Loucy (cell line): ENCODE measurements at regions not wholly inside any gene's neighbourhood (a gene's known extent, or its start where the extent isn't known, plus 50 kb on each side); places are given as distances from the start of the nearest gene placed in this dataset.

Experiments
- H2AFZ ChIP-seq: fragments of 200-600 bp; sonication (generic); 2 replicates; pipeline ENCODE4 v1.6.0; 2016; ENCODE audit warnings: antibody characterized with exemption, mild to moderate bottlenecking, low read length, moderate library complexity
- H3F3A ChIP-seq: fragments of 200-600 bp; 2 replicates; pipeline ENCODE4 v1.6.0; 2016; ENCODE audit warnings: antibody characterized with exemption, low read depth, mild to moderate bottlenecking
- H3K27me3 ChIP-seq: fragments of 200-600 bp; sonication (generic); 2 replicates; pipeline ENCODE4 v1.6.1; 2014; ENCODE audit warnings: low read length, mild to moderate bottlenecking; ENCODE audit not compliant: insufficient read depth, poor library complexity, severe bottlenecking
- H3K36me3 ChIP-seq: fragments of 200-600 bp; sonication (generic); 2 replicates; pipeline ENCODE4 v1.6.1; 2016; ENCODE audit warnings: low read length; ENCODE audit not compliant: insufficient read depth
- H3K4me1 ChIP-seq: fragments of 200-600 bp; sonication (generic); 2 replicates; pipeline ENCODE4 v1.5.1; 2014; ENCODE audit warnings: low read length, mild to moderate bottlenecking; ENCODE audit not compliant: insufficient read depth, poor library complexity, severe bottlenecking
- H3K4me2 ChIP-seq: fragments of 200-600 bp; sonication (generic); 2 replicates; pipeline ENCODE4 v1.6.0; 2014; ENCODE audit warnings: antibody characterized with exemption, low read length, low read depth, mild to moderate bottlenecking; ENCODE audit not compliant: poor library complexity, severe bottlenecking
- H3K4me3 ChIP-seq: fragments of 200-600 bp; sonication (generic); 2 replicates; pipeline ENCODE4 v1.5.1; 2014; ENCODE audit warnings: low read length, mild to moderate bottlenecking, mixed read lengths; ENCODE audit not compliant: poor library complexity, severe bottlenecking
- H3K79me2 ChIP-seq: fragments of 200-600 bp; sonication (generic); 2 replicates; pipeline ENCODE4 v1.6.1; 2014; ENCODE audit warnings: low read length; ENCODE audit not compliant: insufficient read depth
- H3K9ac ChIP-seq: fragments of 200-600 bp; sonication (generic); 2 replicates; pipeline ENCODE4 v1.6.0; 2014; ENCODE audit warnings: mild to moderate bottlenecking, low read depth, low read length, moderate library complexity; ENCODE audit not compliant: poor library complexity, severe bottlenecking
- H3K9me2 ChIP-seq: fragments of 200-600 bp; sonication (generic); replicated peaks from 2 replicates; pipeline ENCODE4 v1.6.1; 2016; ENCODE audit warnings: low read depth, low read length, mixed read lengths
- H3K9me3 ChIP-seq: fragments of 200-600 bp; sonication (generic); 2 replicates; pipeline ENCODE4 v1.6.1; 2014; ENCODE audit warnings: mild to moderate bottlenecking, antibody characterized with exemption, low read length, low read depth; ENCODE audit not compliant: insufficient read depth
- H4K20me1 ChIP-seq: fragments of 200-600 bp; sonication (generic); 2 replicates; pipeline ENCODE4 v1.6.0; 2014; ENCODE audit warnings: antibody characterized with exemption, low read length, mild to moderate bottlenecking; ENCODE audit not compliant: insufficient read depth, poor library complexity, severe bottlenecking
- EZH2phosphoT487 ChIP-seq: fragments of 200-600 bp; IDR thresholded peaks from 2 replicates; pipeline ENCODE4 v1.6.1; 2018; ENCODE audit warnings: antibody characterized with exemption, mild to moderate bottlenecking, moderate library complexity, borderline replicate concordance
- TF ChIP-seq, protein P1 (sequence below): fragments of 200-600 bp; sonication (generic); conservative IDR thresholded peaks from 2 replicates; pipeline ENCODE4 v1.5.1; 2014; ENCODE audit warnings: mild to moderate bottlenecking, antibody characterized with exemption, low read length

DNA sequence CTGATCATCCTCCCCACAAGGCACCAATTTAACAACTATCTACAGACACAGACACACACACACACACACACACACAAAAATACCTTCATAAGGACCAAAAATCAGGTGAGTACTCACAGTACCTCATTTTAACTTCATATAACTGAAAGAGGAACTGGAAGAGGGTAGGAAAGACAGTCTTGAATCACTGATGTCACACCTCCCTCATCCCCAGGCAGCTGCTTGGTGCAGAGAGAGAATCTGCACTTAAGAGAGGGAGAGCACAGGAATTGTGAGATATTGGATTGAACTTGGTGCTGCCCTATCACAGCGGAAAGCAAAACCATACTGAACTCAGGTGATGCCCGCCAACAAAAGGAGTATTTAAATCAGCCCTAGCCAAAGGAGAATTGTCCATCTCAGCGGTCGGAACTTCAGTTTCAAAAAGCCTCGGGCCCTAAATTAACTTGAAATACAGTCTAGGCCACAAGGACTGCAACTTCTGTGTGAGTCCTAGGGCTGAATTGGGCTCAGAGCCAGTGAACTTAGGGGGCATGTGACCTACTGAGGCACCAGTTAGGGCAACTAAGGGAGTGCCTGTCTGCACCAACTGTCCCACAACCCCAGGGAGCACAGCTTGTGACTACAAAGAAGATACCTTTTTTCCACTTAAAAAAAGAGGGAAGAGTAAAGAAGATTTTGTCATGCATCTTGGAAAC lies 211.1 kb downstream of the LRATD1 start:
- Histone ChIP-seq H3K4me2 (no peak overlapping the region), H4K20me1 (no peaks in the 10 kb centered on the region), H3K27me3 (no peaks in the 10 kb centered on the region), H3K36me3 (no peaks in the 10 kb centered on the region), H3K4me3 (no peak overlapping the region), H2AFZ (no peak overlapping the region), H3K4me1 (no peaks in the 10 kb centered on the region), H3K79me2 (no peaks in the 10 kb centered on the region), H3F3A (no peaks in the 10 kb centered on the region), H3K9me3 (no peaks in the 10 kb centered on the region), H3K9ac (no peak overlapping the region), H3K9me2 (no peaks in the 10 kb centered on the region)
- TF ChIP-seq, protein P1, sequence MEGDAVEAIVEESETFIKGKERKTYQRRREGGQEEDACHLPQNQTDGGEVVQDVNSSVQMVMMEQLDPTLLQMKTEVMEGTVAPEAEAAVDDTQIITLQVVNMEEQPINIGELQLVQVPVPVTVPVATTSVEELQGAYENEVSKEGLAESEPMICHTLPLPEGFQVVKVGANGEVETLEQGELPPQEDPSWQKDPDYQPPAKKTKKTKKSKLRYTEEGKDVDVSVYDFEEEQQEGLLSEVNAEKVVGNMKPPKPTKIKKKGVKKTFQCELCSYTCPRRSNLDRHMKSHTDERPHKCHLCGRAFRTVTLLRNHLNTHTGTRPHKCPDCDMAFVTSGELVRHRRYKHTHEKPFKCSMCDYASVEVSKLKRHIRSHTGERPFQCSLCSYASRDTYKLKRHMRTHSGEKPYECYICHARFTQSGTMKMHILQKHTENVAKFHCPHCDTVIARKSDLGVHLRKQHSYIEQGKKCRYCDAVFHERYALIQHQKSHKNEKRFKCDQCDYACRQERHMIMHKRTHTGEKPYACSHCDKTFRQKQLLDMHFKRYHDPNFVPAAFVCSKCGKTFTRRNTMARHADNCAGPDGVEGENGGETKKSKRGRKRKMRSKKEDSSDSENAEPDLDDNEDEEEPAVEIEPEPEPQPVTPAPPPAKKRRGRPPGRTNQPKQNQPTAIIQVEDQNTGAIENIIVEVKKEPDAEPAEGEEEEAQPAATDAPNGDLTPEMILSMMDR = no peak
- no peak for TF ChIP-seq EZH2phosphoT487

DNA sequence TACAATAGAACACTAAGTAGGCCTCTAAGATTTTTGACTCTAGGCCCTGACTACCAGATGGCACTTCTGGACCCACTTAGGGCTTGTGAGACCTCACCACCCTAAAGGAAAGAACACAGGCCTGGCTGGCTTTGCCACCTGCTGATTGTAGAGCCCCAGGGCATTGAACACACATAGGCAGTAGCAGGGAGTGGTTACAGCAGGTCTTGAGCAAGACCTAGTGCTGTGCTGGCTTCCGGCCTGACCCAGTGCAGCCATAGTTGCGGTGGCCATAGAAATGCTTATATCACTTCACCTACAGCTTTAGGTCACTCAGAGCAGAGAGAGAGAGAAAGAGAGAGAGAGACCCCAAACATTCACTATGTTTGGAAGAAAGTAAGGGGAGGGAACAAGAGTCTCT lies 223.2 kb downstream of the LRATD1 start:
- Histone ChIP-seq H2AFZ (no peak overlapping the region), H3K9me2 (no peaks in the 10 kb centered on the region; the same call in 1 of the 2 replicates), H4K20me1 (no peaks in the 10 kb centered on the region), H3K4me1 (no peaks in the 10 kb centered on the region), H3K4me3 (no peak overlapping the region), H3K9me3 (no peaks in the 10 kb centered on the region), H3F3A (no peaks in the 10 kb centered on the region), H3K79me2 (no peaks in the 10 kb centered on the region), H3K9ac (no peak overlapping the region), H3K36me3 (no peaks in the 10 kb centered on the region), H3K4me2 (no peak overlapping the region), H3K27me3 (no peaks in the 10 kb centered on the region)
- TF ChIP-seq, protein P1 = no peak
- TF ChIP-seq EZH2phosphoT487 = no peak

DNA sequence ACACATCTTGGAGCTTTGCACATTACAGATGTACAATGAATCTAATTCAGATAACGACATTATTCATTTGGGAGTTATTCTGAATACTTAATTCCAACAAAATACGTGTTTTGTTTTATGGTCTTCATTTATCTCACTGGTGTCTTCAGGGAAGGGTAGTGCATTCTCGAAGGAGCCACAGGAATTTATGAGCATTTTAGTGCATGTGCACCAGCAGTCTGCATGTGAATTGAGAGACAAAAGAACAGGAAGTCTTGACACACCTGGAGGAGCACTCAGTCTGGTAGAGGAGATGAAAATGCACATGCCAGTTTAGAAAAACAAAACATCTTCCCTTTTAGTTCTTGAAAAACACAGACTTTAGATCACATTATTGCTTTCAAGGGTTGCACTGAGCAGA lies 228.7 kb downstream of the LRATD1 start:
- H3K27me3 ChIP-seq = no peaks in the 10 kb centered on the region
- no peaks in the 10 kb centered on the region for H4K20me1 ChIP-seq
- no peaks in the 10 kb centered on the region for H3K4me1 ChIP-seq
- no peaks in the 10 kb centered on the region for H3F3A ChIP-seq
- no peak overlapping the region for H3K9ac ChIP-seq
- H3K4me2 ChIP-seq = no peak overlapping the region
- H3K4me3 ChIP-seq = no peak overlapping the region
- no peaks in the 10 kb centered on the region for H3K79me2 ChIP-seq
- no peak for TF ChIP-seq EZH2phosphoT487
- TF ChIP-seq, protein P1 = no peak
- no peaks in the 10 kb centered on the region for H3K9me2 ChIP-seq
- no peaks in the 10 kb centered on the region for H3K9me3 ChIP-seq
- no peak overlapping the region for H2AFZ ChIP-seq
- H3K36me3 ChIP-seq = no peaks in the 10 kb centered on the region
